KG1 (cell line): ENCODE measurements at regions not wholly inside any gene's neighbourhood (a gene's known extent, or its start where the extent isn't known, plus 50 kb on each side); places are given as distances from the start of the nearest gene placed in this dataset.
"Not testable (repeated sequence)": the region's sequence is repeated elsewhere in the genome, so short reads cannot be mapped to it uniquely, and the experiment has no call there.

Experiments
- DNase-seq: peaks from one replicate; lab custom pipeline; 2025; lab: John Stamatoyannopoulos, UW

DNA sequence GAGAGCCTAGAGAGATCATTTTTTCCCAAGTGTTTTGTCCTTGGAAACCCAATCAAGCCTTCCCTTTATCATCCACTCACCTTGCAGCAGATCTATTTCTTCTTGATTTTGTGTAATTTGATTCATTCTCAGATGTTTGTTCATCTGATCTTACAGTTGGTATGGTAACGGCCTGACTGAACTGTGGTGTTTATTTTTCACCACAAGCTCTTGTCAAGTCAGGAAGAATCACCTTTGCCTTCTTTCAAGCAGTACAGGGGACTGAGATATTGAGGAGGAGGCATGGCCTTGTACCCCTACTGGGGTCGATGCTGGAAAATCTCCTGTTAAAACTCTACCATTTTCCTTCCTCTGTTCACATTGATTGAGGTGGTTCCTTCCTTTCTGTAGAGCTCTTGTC, 361.4 kb upstream of the CFAP20DC start:
- no peak for DNase-seq

DNA sequence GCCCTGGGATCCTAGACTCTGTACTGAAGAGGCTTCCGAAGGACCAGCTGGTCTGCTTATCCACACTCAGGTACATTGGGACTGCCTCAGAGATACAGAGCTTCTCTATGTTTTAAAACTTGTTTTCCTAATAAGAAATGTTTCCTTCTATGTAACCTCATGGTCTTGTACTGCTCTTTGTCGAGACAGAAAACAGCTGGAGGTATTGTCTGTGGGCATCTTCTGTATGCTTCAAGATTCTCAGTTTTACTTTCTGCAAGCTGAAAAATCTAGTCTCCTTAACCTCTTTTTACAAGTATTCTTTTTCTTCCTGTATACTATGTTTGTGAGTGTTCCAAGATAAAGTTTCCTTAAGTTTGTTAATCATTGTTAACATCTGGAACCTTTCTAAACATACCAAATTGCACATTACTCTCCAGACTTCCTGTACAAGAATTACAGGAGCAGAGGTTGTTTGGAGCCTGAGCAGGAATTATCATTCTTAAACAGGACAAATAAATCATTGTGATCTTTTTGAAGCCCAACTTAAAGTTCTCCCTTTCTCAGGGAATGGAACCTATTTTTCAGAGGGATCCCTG, 358.3 kb upstream of the CFAP20DC start:
- DNase-seq = no peak

DNA sequence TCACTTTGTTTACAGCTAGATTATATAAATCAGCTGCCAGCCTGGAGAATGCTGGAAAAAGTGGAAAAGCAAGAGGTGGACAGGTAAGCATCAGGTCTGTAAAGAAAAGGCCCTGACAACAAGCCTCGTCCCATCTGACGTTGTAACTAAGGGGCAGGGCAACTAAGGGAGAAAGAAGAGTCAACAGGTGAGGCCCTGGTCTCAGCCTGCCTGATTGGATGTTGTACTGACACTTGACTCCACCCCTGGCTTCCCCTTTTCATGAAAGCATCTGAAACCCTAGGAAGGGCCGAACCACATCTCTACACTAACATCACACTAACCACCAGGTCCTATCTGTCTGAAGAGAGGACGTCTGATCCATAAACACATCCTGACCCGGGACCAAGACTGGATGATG, 357.6 kb upstream of the CFAP20DC start:
- DNase-seq = no peak

DNA sequence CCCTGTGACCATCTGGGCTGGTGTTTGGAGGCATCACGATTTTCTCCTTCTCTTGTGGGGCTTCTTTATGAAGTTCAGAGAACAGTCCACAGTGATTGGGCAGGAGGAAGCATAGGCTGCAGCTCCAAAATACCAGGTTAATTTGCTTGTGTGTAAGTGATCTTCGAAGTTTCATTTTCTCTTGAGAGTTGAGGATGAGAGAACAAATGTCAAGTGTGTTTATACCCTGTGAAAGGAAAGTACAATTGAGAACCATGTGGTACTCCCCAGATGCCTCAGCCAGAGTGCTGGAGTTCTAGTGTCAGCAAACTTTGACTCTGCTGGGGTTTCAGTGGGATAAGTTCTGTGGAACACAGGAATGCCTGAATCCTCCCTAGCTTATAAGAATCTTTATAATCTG, 357.1 kb upstream of the CFAP20DC start:
- no peak for DNase-seq

DNA sequence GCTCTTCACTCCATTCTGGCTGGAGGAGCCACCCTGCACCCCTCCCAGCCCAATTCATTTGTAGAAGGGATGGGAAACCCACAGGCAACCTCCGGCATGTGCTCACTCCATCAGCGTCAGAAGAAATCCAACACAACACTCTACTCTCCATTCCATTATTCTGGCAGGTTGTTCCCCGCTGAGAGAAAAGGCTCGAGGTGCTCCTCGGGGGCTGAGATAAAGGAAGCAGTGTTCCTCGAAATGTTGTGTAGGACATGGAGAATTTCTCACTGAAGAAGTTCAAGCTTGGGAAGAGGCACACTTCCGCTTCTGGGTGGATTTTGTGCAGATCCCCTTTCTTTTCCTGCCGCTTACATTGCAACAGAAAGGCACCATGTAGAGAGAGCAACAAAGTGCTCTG, 355.0 kb upstream of the CFAP20DC start:
- no peak for DNase-seq

DNA sequence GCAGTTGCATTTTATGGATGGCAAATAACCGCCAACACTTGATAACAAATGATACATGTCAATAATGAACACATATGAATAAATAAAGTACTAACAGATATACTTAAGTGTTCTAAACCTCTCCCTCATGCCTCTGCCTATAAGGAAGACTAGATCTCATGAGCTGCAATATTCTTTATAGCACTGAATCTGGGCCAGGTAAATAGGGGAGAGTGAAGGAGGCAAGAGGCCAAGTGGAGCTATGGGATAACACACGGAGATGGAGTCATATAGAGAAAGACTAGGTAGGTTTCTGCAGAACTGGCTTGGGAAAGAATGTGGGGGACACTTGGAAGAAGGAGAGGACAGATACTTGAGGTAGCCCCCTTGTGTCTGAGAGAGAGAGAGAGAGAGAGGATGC, 354.2 kb upstream of the CFAP20DC start:
- DNase-seq = no peak

DNA sequence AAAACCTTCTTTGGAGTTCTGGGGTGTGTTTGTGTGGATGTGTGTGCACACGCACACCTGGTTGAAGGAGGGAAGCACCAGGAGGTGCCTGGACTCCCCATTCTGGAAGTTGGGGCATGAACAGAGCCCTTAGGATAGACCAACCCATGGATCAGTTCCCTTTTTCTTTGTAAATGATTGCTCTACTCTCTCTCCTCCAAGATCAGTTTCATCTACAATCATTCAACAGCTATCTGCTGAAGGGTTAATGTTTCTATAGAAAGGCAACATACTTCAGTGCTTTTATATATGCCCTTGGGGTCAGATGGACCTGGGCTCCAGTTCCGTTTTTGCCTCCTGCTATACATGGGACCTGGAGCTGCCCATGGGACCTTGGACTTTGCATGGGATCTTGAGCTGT, 352.1 kb upstream of the CFAP20DC start:
- no peak for DNase-seq

DNA sequence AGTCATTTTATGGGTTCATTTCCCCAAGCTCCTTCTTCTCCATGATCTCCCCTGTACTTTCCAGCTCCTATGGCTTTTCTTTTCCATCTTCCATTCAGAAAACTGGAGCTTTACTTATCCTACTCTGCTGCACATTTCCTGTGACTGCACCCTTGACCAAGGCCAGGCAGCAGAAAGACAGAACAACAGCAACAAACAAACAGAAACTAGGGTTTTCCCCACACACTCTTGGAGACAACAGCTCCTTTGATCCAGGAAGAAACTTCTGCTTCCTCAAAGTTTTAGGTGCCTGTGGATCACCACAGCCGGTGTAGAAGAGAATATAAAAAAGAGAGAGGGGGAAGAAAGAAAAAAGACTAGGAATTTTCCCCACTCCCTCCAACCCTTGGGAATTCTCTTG, 342.3 kb upstream of the CFAP20DC start:
- DNase-seq = no peak

DNA sequence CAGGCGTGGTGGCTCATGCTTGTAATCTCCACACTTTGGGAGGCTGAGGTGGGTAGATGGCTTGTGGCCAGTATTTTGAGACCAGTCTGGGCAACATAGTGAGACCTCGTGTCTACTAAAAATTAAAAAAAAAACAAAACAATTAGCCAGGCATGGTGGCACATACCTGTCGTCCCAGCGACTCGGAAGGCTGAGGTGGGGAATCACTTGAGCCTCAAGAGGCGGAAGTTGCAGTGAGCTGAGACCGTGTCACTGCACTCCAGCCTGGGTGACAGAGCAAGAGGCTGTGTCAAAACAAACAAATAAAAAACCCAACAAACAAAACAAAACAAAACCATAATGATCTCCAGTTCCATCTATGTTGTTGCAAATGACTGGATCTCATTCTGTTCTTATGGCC, 341.3 kb upstream of the CFAP20DC start:
- no peak for DNase-seq

DNA sequence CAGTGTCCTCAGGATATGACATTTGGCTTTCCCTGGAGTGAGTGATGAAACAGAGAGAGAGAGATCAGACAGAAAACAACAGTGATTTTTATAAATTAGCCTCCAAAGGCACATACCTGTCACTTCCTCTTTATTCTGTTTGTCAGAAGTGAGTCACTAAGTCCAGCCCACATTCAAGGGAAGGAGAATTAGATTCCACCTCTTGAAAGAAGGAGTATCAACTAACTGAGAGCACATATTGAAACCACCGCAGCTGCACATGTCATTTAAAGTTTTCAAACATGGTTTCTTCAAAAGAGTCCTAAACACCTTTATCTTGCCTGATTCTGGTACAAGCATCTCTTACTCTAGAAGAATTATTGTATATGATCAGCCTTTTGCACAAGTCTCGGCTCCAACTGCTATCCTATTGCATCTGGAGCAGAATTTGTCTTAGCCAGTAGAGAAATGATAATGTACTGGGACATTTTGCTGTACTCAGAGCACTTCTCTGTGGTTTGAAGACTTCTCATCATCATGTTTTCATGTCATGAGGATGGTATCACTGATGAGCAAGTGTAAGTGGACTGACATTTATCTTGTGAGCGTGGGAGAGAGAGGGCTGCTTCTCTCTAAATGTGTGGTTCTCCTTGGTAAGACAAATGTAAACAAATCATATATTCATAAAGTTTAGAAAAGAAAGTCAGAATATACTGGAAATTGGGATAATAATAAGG, 338.9 kb upstream of the CFAP20DC start:
- DNase-seq = no peak

DNA sequence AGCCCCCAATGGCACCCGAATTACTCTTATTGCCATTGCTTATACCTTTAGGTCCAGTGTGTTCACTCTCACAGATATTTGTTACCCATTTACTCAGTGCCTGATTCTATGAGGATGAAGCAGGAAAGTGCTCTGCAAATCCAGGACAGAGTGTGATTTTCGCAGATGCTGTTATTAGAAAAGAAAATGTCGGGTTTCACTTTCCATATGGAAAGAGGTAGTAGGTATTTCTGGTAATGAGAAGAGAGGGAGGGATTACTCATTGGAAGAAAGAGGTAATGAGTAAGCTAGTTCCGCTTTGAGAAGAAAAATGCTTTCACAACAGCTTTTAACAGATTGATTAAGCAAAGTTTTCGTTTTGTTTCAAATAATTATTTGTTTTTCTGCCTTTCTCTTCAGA, 336.3 kb upstream of the CFAP20DC start:
- no peak for DNase-seq

DNA sequence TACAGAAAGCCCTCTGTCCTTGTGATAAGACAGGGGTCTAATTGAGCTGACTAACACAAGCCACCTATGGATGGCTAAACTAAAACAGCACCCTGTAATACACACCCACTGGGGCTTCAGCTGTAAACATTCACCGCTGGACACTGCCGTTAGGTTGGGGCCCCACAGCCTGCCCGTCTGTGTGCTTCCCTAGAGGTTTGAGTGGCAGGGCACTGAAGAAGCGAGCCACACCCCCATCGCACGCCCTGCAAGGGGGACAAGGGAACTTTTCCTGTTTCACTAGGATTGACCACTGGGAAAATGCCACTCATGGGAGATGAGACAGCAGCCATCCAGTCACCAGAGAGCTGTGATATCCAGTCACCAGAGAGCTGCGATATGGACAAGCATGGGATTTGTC, 335.7 kb upstream of the CFAP20DC start:
- DNase-seq = no peak

DNA sequence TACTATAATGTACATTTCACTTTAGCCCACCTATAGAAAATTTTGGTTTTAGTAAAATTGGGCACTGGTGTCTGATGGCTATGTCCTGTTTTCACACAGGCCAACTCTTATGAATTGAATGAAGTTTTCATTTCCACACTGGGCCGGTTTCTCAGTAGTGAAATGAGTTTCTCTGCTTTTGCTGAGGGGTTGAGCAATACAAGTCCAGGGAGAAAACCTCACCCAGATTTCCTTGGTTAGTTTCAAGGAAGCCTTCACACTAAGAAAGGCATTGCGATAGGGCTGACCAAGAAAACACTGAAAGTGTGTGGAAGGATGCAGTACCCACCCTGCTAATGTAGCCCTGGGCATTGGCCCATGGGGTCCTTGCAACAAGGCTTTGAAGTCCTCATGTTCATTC, 331.5 kb upstream of the CFAP20DC start:
- no peak for DNase-seq

DNA sequence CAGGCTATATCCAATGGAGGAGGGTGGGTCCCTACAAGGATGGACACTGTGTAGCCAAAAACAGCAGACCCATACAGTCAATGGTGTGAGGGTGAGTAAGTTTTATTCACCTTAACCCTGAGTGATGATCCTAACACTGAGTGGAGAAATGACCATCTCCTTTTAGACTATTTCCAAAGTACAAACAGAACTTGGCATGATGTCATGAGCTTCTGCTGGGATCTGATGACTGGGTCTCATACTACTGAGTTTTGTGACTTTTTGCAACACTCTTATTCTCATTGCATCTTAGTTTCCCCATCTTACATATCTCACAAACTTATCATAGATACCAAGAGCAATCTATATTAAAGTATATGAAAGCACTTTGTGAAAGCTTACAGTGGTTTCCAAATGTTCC, 330.3 kb upstream of the CFAP20DC start:
- no peak for DNase-seq

DNA sequence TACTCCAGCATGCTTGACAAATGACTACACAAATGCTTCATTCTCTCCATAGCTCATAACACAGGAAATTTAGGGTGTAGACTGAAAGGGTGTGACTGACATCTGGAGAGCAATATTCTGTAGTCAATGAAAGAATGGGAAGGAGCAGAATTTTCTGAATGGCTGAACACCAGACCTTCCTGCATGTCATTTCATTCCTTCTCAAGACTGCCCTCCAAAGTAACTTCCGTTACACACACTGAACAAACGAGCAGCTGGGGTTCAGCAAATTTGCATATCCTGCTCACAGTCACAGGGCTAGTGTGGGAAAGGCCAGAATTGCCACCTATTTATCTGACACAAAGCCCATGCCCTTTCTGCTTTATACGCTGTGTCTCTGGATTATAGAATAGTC, 325.0 kb upstream of the CFAP20DC start:
- DNase-seq = no peak

DNA sequence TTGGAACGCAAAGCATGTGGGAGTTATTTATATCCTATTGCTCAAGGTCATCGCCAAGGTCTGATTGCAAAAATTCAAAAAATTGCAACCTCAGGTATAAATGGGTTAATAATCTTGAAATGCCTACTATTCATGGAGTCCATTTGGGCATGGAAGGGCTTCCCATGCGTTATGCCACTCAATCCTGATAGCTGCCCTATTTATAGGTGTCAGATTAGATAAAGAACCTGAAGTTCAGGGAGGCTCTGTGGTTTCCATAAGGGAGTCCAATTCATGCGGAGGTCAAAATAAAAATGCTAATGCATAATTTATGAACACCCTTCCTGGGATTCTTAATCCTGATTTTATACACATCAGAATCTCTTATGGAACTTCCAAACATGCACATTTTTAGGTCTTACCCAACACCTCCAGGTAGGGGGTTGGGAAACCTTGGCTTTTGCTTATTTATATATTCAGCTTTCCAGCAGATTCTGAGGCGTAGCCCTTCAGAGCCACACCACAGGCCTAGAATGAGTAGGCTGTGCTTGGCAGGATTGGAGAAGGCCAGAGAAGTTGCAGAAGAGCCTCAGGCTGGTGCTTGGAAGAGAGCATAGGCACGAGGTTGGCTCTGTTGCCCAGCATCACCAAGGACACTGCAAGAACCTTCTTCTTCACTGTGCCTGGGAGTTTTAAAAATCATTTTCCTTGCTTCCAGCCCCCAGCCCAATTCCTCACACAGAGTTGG, 324.4 kb upstream of the CFAP20DC start:
- DNase-seq = no peak

DNA sequence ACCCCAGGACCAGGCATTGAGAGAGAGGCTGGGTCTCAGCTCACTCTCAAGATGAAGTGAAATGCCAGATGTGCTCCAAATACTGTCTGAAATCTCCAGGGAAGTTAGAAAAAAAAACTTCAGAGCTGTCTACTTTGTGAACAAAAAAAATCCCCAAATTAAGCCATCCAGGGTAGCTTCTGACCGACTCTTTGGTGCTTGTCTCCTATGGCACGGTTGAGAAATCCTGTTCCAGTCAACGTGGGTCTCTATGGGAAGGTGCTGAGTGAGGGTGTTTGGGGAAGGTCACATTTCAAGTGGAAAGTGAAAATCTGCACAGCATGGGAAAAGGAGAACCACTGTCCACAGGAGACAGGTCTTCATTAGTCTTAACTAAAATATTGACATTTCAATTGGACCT, 322.5 kb upstream of the CFAP20DC start:
- DNase-seq = no peak

DNA sequence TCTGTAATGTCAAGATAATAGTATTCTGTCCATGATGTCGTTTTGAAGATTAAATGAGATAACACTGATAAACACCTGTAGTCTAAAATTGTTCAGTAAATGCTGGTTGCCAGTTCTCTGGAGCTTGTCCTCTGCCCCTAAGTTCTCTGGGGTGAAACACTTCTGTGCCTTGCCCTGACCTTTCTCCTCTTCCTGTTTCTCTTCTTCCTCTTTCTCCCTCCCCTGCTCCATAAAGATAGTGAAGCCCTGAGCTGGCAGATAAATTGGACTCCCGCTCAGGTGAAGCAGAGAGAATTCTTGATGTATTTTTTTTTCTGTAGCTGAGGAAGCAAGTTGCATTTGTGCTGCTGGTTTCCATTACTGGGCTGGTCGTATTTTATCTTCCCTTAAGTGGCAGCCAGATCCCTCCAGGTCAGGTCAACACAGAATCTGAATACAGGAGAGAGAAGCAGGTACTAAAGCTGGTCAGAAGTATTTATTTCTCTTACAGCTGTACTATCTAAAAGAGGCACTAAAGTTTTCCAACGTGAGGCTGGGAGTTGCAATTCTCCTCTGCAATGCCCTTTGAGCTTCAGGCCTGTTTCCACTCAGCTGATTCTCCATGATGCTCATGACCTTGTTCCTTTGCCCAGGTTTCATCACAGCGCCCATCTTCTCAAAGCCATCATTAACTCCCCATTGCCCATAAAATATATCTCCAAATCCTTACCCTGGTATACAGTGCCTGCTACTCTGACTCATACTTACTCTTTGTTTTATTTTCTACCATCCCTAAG, 319.3 kb upstream of the CFAP20DC start:
- no peak for DNase-seq

DNA sequence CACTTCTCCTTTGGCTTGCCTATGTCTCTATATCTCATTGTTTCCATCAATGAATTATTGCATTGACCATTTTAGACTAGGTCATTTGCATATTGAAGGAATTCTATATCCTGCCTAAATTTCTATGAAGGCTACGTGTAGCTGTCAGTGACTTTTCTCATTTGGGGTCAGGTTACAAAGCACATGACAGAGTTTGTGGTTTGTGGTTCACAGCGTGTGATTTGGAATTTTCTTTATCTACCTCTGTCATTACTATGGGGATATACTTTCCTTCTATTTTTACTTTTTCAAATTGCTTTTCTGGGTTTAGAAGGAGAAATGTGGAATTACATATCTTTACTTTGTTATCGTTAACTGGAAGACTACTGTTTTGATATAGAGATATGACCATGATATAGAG, 317.3 kb upstream of the CFAP20DC start:
- DNase-seq = no peak

DNA sequence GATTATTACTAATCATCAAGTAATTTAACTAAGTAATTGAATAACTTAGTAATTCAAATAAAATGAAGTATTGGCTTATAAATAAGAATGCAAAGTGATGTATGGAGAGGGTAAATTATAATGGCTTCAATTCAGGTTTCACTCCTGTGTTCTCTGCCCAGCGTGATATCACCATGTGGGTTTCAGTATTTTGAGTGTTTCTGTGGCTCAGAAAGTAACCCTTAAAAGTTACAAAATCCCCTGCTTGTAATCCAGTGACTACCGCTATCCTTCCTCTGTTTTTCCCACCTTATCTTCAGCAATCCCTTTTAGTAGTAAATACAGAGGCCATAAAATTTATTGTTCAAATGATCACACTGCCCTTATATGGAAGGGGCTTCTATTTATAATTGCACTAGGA, 316.4 kb upstream of the CFAP20DC start:
- no peak for DNase-seq

DNA sequence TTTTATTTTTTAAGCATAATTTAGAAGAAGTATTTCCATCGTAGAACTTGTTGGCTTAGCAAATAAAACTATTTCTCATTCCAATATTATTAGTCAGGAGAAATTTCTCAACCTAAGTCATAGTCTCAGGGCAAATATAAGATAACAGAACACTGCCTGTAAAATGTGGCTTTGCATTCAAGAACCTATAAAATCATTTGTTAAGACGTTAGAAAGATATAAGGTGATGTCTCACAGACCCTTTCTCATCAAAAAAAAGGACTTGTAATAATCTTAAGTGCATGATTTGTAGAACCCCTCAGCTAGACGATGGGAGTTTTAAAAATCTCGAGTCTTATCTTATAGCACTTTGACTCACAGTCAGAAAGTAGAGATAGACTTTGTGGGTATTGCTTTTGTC, 314.7 kb upstream of the CFAP20DC start:
- no peak for DNase-seq

DNA sequence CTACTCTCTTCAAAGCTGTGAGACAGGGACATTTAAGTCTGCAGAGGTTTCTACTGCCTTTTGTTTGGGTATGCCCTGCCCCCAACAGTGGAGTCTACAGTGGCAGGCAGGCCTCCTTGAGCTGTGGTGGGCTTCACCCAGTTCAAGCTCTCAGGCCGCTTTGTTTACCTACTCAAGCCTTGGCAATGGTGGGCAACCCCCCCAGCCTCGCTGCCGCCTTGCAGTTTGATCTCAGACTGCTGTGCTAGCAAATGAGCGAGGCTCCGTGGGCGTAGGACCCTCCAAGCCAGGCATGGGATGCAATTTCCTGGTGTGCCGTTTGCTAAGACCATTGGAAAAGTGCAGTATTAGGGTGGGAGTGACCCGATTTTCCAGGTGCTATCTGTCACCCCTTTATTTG, 310.5 kb upstream of the CFAP20DC start:
- DNase-seq = not testable (repeated sequence)

DNA sequence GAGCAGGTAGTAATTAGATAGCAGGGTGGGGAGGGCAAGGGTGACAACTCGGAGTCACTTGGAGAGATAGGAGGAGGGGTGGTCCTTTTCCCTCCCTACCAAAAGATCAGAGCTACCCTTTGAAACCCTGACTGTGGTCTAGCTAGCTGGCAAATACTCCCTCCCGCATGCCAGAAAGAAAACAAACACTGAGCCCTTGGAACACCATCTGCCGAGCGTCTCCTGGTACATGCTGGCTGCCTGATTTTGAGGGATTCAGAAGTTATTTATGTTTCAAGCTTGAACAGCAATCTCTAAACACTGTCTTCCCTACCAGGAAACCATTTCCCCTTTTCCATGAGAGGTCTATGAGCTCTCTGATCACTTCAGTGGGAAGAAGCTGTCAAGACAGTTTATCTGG, 291.6 kb upstream of the CFAP20DC start:
- no peak for DNase-seq
